ENCODE measurements at regions not wholly inside any gene's neighbourhood (a gene's known extent, or its start where the extent isn't known, plus 50 kb on each side); places are given as distances from the start of the nearest gene placed in this dataset.

DNA sequence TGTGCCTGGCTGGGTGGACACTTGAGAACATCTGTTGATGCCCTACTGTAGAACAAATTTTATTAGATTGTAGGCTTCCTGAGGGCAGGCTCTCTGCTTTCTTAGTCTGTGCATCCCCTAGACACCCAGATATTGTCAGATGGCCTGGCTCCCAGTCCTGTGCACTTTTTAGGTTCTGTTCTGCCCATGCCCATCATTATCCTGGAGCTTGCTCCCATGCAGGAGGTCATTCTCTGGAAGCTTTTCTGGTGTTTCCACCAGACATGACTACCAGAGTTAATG is 213.3 kb downstream of the MYCN start:
- no peak overlapping the region for H2AK5ac ChIP-seq (ENCODE audit: insufficient read length, low read length)
- no peak for DNase-seq
- H3T11ph ChIP-seq (ENCODE audit: low read length): no peak overlapping the region
- H3K27me3 ChIP-seq (ENCODE audit: insufficient read depth, low read length): no peaks in the 10 kb centered on the region
- Mint-ChIP-seq H3K4me3 (no peak overlapping the region), H3K9me3 (0 out of 5 replicates have a peak, but pooled peaks cover 0 to 2% of the 10 kb centered on the region in 2 experiments), H3K36me3 (ENCODE audit: insufficient read depth in 1 of 3, low read depth in 3 of 3) (no peaks in the 10 kb centered on the region; a peak in 1 of 7 replicates), H3K27me3 (ENCODE audit: low read depth) (no peaks in the 10 kb centered on the region), H3K27ac (no peak overlapping the region), H3K4me1 (peaks cover 0 to 2% of the 10 kb centered on the region in 2 experiments; a peak in 1 of 4 replicates)
- H2BK5ac ChIP-seq (ENCODE audit: insufficient read length, low read length): no peak overlapping the region
- TF ChIP-seq, protein P1, sequence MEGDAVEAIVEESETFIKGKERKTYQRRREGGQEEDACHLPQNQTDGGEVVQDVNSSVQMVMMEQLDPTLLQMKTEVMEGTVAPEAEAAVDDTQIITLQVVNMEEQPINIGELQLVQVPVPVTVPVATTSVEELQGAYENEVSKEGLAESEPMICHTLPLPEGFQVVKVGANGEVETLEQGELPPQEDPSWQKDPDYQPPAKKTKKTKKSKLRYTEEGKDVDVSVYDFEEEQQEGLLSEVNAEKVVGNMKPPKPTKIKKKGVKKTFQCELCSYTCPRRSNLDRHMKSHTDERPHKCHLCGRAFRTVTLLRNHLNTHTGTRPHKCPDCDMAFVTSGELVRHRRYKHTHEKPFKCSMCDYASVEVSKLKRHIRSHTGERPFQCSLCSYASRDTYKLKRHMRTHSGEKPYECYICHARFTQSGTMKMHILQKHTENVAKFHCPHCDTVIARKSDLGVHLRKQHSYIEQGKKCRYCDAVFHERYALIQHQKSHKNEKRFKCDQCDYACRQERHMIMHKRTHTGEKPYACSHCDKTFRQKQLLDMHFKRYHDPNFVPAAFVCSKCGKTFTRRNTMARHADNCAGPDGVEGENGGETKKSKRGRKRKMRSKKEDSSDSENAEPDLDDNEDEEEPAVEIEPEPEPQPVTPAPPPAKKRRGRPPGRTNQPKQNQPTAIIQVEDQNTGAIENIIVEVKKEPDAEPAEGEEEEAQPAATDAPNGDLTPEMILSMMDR (conservative IDR thresholded peaks at IDR 0.05): no peak
- H3K23me2 ChIP-seq (ENCODE audit: insufficient read length, low read depth, low read length, poor library complexity, severe bottlenecking): no peaks in the 10 kb centered on the region
- no peak overlapping the region for H3K56ac ChIP-seq (ENCODE audit: insufficient read length, low read depth, low read length)
- H4K91ac ChIP-seq (ENCODE audit: insufficient read length, low read depth, low read length): no peak overlapping the region
- H3K4ac ChIP-seq (ENCODE audit: low read depth, low read length): no peak overlapping the region
- no peak overlapping the region for H2BK15ac ChIP-seq (ENCODE audit: low read depth, low read length)
- no peak overlapping the region for H4K8ac ChIP-seq (replicated peaks; ENCODE audit: insufficient read length, low read depth, low read length)
- no peak overlapping the region for H3K27ac ChIP-seq (ENCODE audit: insufficient read length, low read depth, low read length)
- no peak overlapping the region for H3K23ac ChIP-seq (ENCODE audit: insufficient read length, low read depth, low read length)
- no peak overlapping the region for H3K9ac ChIP-seq (ENCODE audit: extremely low read depth, insufficient read length, low read length)
- no peaks in the 10 kb centered on the region for H4K20me1 ChIP-seq (ENCODE audit: control insufficient read depth, insufficient read depth, insufficient read length)
- no peaks in the 10 kb centered on the region for H3K79me2 ChIP-seq (ENCODE audit: insufficient read depth, low read length)
- no peaks in the 10 kb centered on the region for H3K79me1 ChIP-seq (ENCODE audit: insufficient read depth, low read depth, low read length, poor library complexity, severe bottlenecking)
- no peak overlapping the region for H2BK120ac ChIP-seq (ENCODE audit: low read depth, low read length, poor library complexity, severe bottlenecking)
- no peak overlapping the region for H2BK20ac ChIP-seq (ENCODE audit: low read depth, low read length, poor library complexity, severe bottlenecking)
- H3K4me1 ChIP-seq (ENCODE audit: insufficient read depth, low read length): no peaks in the 10 kb centered on the region
- H3K4me2 ChIP-seq (ENCODE audit: insufficient read depth, insufficient read length, low read length): no peak overlapping the region
- H3K14ac ChIP-seq (ENCODE audit: insufficient read depth, low read length): no peak overlapping the region
- no peak overlapping the region for H2AFZ ChIP-seq (ENCODE audit: low read length)
- H3K9me3 ChIP-seq (ENCODE audit: control insufficient read depth, low read depth, low read length): no peaks in the 10 kb centered on the region
- no peak overlapping the region for H3K18ac ChIP-seq (ENCODE audit: insufficient read length, low read depth, low read length)
- H4K5ac ChIP-seq (ENCODE audit: insufficient read length, low read depth, low read length): no peak overlapping the region
- no peak overlapping the region for H2BK12ac ChIP-seq (ENCODE audit: insufficient read length, low read depth, low read length)

Measured in H9 (cell line).